ENCODE measurements at regions not wholly inside any gene's neighbourhood (a gene's known extent, or its start where the extent isn't known, plus 50 kb on each side); places are given as distances from the start of the nearest gene placed in this dataset.

DNA sequence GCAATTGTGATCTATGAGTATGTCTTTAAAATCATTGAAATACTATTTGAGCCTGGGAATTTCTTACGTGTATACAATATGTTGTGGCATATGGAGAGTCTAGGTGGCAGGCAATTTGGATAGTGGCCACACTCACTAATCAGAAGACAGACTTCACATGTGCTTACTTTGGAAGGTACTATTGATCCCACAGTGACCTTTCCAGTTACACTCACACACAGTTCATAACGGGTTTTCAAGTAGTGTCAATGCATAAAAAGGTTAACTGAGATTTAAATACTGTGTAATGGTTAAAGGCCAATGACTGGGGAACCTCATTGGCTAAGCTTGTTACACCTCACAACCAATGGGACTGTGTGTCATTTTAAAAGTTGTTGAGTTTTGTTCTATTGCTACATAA lies 783.2 kb downstream of the RPA4 start:
- no peak for DNase-seq

DNA sequence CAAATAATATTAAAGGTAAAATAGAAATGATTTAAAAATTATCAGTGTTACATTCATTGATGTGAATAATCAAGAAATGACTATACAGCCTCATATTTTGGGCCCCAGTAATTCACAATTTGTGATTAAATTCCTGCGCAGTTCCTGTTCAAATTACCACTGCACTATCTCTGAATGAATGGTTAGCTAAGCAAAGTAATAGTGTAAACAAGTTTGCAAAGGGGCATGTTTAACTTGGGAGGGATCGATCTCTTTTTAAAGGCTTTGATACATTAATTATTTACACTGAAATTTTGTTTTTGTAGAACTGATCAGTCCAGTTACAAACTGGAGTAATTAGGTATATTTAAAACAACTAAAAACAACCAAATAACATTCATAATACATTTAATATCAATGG lies 784.4 kb downstream of the RPA4 start:
- DNase-seq = no peak

DNA sequence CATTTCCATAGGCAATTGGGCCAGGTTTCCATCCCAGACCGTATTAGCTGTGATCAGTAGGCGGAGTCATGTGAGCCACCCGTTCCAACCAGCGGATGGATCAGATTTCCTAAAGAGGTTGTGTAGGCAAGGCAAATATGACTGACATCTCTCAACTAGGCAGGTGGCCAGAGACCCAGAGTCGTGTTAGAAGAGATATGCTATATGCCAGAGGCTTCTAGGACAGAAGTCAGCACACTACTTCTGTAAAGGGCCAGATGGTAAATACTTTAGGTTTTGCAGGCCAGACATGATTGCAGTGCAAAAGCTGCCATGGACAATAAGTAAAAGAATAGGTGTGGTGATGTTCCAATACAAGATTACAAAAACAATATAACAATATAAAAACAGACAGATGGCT lies 788.4 kb downstream of the RPA4 start:
- DNase-seq = no peak

DNA sequence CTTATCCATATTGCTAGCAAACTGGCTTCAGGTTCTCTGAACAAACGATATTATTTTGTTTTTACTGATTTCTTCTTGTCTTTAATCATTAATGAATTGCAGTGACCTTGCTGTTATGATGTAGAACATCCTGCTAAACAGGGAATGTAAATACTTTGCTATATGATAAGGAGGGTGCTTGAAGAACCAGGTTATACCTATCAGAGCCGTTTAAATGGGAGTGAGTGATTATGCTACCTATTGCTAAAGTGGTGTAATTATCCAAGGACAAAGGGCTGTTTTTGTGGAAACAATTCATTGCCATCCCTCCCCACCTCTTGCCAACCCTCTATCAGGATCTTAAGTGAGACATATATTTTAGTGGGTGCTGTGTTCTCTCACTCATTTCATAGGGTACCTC lies 788.9 kb downstream of the RPA4 start:
- DNase-seq = no peak

DNA sequence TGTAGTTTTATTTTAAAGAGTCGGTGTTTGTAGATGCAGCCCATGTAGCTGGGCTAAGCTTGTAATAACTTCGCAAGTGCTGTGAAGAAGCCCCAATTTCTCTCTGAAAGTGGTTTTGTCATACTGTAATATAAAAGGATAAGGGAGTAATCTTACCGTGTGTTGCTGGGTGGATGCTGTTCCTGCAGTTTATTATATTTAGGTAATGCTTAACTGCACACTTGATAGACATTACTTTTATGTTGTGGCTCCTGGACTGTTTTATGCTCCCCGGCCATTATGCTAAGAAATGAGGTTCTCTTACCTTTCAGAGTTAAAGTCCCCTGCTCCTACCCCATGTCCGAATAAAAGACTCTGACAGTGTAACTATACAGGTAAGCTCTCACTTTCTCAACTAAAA lies 789.4 kb downstream of the RPA4 start:
- no peak for DNase-seq

DNA sequence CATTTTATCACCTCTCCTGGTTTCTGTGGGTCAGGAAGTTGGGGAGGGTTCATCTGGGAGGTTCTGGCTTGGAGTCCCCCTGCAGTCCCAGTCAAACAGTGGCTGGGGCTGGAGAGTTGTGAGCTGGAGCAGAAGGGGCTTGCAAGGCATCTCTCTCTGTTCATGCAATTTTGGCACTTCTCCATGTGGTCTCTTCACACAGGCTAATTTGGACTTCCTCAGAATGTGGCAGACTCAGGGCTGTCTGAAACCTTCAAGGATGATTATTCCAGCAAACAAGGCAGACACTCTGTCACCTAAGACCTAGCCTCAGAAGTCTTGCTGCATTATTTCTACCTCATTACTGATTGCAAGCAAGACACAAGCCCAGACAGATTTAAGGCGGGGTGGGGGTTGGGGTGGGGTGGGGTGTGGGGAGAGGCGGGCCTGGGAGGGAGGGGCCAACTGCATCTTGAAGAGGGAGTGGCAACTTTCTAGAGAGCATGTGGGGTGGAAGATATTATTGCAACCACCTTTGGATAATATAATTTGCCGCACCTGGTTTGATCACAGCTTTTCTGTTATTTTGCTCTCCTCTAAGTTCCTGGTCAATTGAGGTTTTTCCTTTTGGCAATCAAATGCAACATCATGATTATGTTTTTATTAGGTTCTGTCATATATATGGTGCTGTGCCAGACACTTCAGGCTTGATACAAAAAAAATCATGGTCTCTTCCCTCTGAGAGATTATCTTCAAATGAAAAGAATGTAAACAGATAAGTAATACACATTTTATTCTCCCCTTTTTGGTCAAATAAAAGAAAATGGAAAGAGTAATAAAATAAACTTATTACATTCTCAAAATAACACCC lies 799.5 kb downstream of the RPA4 start:
- no peak for DNase-seq

DNA sequence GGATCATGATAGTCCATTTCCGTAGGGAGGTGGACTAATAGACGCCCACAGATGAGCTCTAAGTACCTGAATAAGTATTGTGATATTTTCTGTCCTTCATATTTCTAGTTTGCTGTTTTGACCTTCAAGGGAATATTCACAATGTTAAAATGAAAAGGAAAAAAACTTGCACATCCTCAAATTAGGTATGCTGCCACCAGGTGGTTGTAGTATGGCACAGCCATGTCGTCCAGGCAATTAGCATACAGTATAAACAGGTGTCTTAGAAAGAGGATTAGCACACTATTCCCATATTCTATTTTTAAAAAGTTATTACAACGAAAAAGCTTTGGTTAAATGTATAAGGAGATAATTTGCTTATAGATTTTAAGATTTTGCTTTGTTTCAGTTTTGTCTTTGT lies 802.0 kb downstream of the RPA4 start:
- DNase-seq = peak; percentile 16 to 24 (median 21)

DNA sequence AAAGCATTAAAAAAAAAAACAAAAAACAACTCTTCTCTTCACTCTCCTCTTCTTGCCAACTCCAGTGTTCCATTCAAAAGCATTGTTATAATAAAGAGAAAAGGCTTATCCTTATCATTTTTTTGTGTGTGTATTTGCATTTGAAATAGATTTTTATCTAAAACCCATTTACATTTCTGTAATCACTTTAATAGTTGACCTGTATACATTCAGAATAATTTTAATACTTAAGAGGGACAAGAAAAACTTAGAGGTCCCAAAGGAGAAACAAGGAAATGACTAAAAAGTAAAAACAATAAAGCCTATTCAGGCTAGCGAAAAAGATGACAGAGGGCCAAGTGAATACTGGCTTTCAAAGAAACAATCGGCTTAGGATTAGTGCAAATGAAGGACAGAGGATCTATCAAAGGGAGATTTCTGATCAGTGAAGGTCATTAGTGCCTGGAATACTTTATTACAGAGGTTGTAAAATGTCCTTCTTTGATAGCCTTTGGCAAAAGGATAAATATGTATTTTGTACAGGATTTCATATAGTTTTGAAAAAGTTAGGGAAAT lies 808.3 kb downstream of the RPA4 start:
- no peak for DNase-seq

DNA sequence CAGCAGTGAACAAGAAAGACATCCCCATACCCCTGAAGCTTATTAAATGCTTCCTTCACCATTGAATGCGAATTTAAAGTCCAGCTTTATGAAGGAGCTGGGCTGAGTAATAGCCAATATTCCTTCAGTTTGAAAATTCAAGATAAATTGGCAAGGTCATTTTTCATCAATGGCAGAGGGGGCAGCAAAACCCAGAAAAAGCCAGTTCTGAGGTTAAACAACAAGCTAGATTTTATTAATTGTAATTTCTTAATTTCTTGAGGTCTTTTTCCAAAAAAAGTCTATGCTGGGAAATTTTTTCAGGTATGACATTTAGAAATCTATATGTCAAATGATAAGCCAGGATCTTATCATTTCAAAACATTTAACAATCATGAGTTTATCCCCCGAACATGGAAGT lies 808.9 kb downstream of the RPA4 start:
- DNase-seq = no peak

DNA sequence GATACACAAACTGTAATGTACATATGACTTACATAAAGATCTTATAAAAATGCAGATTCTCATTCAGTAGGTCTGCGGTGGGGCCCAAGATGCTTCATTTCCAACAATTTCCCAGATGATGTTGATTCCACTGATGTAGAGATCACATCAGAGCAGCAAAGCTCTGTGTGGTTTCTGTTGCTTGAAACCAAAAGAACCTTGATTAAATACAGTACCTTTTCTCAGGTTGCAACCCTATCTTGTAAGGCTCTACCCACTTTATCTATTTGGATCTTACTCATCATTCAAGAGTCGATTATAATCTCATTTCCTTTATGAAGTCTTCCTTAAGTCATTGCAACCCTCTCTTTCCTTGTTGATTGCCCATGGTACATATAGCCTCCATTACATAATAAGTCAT lies 816.8 kb downstream of the RPA4 start:
- no peak for DNase-seq

DNA sequence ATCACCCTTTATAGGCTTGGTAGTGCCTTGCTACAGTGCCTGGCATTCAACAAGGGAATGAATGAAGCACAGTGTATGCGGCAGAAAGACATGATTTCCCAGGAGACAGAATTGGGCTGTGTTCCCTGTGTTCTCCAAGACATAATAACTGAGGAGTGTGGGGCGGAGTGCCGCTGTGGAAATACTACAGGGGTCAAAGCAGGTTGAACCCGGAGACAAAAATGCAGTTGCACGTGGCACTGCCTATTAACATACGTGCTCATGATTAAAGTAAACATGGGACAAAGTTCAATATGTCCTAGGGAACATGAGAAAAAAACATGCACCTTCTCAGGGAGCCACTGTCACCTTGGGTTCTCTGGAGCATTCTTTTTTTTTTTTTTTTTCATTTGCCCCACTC lies 820.8 kb downstream of the RPA4 start:
- no peak for DNase-seq

DNA sequence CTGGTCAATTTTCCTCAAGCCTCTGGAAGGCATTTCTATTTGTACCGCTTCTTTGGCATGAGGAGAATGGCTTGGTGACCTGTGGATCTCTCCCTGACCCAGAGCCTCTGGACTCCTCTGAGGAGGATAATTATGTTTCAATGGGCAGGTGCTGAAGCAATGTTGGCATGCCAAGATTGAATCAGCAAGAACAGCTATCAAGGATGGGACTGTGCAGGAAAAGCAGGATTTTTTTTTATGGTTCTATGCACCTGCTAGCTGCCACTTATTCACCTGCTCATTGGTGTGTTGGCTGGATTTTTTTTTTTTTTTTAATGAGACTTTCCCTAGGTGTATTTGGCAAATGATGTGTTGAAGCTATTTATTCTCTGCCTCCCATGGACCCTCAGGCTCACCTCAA lies 821.2 kb downstream of the RPA4 start:
- no peak for DNase-seq

DNA sequence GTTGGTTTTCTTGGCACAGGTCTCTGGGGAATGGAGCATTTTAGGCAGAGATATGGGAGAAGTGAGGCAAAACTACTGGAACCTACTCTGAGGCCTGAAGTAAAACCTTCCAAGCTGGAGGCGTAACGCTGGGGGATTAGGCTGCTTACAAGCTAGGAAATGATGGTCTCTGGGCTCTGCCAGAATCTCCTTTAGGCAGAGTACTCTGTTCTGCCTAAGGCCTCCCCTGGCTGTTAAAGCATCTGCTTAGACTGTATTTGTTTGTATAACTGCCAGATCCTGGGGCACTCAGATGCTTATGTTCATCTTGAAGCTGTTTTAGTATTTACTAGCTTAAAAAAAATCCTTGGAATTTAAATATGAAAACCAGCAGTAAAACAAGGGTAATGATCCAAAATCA lies 822.2 kb downstream of the RPA4 start:
- no peak for DNase-seq

DNA sequence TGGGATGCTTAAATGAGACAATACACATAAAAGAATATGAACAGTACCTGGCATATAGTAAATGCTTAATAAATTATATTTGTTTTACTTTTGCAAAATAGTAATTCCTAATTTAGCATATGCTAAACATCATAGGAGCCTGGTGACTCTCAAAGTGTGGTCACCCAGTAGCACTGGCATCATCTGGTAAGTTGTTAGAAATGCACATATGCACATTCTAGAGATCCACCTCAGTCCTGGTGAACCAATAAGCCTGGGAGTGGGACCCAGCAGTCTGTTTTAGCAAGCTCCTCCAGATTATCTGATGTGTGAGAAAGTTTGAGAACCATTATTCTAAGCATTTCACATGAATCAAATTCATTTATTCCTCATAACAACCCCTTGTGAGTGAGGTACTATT lies 830.4 kb downstream of the RPA4 start:
- no peak for DNase-seq

DNA sequence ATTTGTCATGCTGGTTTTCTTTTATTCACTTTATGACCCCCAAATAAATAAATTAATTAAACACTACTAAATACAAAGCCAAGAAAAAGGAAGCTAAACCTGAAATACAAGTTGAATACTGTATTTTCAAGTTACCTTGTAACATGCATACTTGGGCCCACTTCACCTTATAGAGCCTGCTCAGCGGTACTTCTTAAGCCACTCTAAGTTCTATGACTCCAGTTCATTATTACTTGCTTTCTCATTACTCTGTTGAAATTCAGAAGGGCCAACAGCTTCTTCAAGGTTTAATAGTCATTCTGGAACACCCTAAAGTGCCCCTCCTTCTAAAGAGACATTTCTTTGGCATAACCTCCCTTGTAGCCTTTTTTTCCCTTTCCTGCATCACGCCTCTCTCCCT lies 844.5 kb downstream of the RPA4 start:
- no peak for DNase-seq

DNA sequence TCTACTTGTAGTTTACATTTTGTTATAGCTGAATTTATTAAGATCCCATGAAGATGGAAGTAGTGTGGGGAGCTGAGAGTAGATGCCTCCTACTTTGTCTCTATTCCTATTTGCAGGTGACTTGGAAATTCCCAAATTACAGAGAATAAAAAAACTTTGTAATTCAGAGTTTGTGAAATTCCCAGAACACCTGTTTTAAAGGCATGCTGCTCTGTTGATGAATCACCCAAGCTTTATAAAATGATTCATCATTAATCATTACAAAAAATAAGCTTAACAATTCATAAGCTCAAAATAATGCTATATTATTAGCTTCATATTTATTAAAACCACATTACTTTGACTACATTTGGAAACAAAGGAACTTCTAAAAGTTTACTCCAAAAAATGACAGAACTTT lies 856.3 kb downstream of the RPA4 start:
- no peak for DNase-seq

DNA sequence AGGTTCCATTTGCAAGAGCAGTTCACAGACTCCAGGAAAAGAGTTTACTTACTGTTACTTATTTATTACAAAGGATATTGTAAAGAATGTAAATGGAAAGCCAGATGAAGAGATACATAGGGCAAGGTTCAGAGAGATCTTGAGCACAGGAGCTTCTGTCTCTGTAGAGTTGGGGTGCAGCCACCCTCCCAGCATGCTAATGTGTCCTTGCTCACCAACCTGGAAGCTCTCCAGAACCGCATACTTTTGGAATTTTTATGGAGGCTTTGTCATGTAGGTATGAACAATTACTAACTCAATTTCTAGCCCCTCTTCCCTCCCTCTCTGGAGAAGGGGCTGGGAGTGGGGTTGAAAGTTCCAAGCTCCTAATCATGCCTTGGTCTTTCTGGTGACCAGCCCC lies 857.2 kb downstream of the RPA4 start:
- DNase-seq = no peak

DNA sequence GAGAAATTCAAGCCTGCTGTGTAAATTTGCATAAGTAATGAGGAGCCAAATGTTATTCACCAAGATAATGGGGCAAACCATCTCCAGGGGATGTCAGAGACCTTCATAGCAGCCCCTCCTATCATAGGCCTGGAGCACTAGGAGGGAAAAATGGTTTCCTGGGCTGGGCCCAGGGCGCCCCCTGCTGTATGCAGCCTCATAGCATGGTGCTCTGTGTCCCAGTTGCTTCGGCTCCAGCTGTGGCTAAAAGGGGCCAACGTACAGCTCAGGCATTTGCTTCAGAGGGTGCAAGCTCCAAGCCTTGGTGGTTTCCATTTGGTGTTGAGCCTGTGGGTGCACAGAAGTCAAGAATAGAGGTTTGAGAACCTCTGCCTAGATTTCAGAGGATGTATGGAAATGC lies 859.3 kb downstream of the RPA4 start:
- peak in 2 of 3 donors; percentile 5 to 7 for DNase-seq

DNA sequence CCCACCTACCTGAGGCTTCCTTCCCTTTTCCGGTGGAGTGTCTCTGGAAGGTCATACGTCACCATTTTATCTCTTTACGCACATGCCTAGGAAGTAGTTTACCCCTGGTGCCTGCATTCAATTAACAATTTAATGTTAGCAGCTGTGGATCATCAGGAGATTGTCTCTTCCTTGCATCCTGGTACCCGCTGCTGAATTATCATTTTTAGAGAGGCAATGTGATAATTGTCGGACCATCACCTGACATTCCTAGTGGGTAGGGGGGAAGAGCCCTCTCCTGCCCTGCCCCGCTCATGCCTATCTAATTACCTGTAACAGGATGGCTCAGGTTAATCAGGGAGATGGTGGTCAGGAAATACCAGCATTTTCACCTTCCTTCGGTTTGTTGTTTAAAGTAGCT lies 863.6 kb downstream of the RPA4 start:
- no peak for DNase-seq

DNA sequence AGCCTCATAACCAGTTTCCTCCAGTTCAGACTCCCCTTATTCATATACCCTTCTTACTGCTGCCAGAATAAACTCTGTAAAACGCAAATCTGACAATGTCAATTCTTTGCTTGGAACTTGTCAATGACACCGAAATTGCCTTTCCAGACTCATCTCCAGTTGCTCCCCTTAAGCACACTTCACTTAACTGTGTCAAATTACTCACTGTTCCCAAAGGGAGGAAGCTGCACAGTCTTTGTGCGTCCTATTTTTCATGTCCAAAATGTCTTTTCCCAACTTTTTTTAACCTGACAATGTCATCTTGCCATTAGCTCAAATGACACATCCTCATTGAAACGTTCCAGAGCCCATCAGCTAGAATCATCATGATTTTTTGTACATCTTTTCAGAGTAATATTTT lies 867.3 kb downstream of the RPA4 start:
- DNase-seq = no peak

DNA sequence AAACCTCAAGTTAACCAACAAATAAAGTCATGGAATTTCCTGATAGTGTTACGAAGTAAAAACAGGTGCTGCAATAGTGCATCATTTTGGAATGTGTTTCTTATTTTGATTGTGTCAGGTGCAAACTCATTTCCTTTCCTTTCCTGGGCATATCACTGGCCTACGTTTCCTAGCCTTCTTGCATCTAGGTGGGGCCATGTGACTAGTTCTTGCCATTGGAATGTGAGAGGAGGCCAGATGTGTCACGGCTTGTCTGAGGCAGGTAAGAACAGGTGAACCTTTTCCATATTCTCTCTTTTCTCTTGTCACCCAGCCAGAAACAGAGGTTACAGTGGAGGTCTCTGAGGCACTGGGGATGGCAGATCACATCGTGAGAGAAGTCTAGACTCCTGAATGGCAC lies 868.0 kb downstream of the RPA4 start:
- DNase-seq = no peak

DNA sequence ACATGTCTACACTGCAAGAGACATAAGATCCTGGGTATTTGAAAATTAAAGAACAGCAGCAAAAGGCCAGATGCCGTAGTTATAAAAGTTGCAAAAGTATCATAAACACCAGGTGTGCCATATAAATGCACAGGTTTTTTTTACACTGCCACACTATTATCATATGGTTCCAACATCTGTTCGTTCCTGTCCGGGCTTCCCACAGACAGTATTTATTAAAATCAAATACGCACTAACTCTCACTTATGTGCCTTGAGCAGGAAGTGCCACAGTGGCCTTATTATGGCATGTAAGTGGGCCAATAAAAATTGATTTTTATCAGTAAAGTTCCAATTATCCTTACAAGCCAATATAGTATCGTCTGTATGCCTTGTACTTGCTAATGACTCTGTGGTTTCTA lies 873.2 kb downstream of the RPA4 start:
- no peak for DNase-seq

DNA sequence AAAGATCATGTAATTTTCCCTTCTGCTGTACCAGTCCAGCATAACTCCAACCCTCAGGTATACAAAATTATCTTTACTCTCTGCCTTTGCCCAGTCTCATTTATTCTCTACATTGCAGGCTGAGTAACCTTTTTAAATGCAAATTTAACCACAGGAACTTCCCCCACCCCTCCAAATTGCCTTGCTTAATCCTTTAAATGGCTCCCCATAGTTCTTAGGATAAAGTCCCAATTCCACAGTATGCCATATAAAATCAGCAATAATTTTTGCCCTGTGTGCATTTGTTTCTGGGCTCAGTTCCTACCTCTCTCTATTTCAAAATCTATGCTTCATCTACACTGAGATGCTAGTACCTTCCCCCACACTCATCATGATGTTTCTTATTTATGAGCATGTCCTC lies 879.7 kb downstream of the RPA4 start:
- DNase-seq = no peak

DNA sequence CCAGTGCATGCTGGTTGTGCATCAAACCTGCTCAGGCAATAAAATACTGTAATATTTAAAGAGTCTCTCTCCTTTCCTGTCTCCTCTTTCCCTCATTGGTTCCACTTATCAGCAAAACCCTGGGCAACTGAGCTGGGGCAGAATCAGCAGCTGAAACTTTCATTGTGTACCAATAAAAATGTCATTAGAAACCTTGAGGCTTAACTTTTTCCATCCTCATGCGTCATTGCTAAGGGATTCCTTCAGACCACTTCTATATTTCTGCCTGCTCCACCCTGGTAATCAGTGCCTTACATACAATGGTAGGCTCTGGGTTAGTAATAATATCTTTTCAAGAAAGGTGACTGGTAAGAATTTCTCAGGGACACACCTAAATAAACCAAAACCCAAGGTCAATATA lies 880.3 kb downstream of the RPA4 start:
- DNase-seq = no peak

DNA sequence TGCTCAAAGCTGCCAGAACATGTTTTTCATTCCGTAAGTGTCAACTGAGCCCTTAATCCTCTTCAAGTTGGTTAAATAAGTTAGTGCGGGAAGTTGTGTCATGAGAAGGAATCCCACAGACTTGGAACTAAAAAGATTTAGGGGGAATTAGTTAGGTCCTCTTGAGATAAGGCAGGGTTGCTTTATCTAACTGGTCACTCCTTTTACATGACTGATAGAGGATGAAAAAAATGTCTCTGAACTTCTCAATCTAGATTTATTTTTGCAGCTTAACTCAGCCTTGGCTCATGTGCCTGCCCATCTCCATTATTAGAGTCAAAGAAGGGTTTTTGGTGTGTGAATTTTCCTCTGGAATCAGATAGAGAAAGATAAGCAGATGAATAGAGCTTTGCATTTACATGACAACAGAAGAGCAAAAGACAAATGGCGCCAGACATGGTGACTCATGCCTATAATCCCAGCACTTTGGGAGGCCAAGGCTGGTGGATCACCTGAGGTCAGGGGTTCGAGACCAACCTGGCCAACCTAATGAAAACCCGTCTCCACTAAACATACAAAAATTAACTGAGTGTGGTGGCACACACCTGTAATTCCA lies 882.9 kb downstream of the RPA4 start:
- no peak for DNase-seq

All from suppressor macrophage treated with lipopolysaccharide for 1 hour (primary cell).